GM13977 (cell line): ENCODE measurements at regions not wholly inside any gene's neighbourhood (a gene's known extent, or its start where the extent isn't known, plus 50 kb on each side); places are given as distances from the start of the nearest gene placed in this dataset.
"Not testable (repeated sequence)": the region's sequence is repeated elsewhere in the genome, so short reads cannot be mapped to it uniquely, and the experiment has no call there.

ENCODE experiments used
- DNase-seq: peaks from one replicate; pipeline ENCODE4 v3.0.0; 2012; ENCODE audit warnings: low spot score
- CTCF ChIP-seq: IDR thresholded peaks from 2 replicates; pipeline ENCODE4 v1.5.1; 2012; ENCODE audit warnings: mild to moderate bottlenecking, control low read depth; ENCODE audit not compliant: insufficient read depth; ENCODE audit errors: extremely low read depth, missing control alignments
- in situ Hi-C: fragments of 300-500 bp; cut with MboI; formaldehyde crosslinking; loops from one replicate; pipeline ENCODE4 v1.12.0; 2022; ENCODE audit warnings: low sequenced_read_pairs, low pct_unique_long_range_greater_than_20kb, mixed read lengths, inconsistent platforms; ENCODE audit not compliant: unreplicated experiment

GRCh38 chr6:19214231-19214630, 622.9 kb upstream of the ID4 start:
- no peak for DNase-seq
- no peak for TF ChIP-seq CTCF
- in situ Hi-C loops: no loop called here

GRCh38 chr6:19219931-19220330, 617.2 kb upstream of the ID4 start:
- TF ChIP-seq CTCF: no peak
- no peak for DNase-seq
- in situ Hi-C loops: no loop called here

- in situ Hi-C loops: no loop called here
- DNase-seq: no peak
- TF ChIP-seq CTCF: no peak
Observed at GRCh38 chr6:19231878-19232561, 605.1 kb upstream of the ID4 start.

GRCh38 chr6:19245656-19246055, 591.5 kb upstream of the ID4 start:
- DNase-seq: no peak
- in situ Hi-C loops: no loop called here
- TF ChIP-seq CTCF: no peak

- DNase-seq, in situ Hi-C loops: not testable (repeated sequence)
Observed at GRCh38 chr6:19247181-19247580, 590.0 kb upstream of the ID4 start.

GRCh38 chr6:19256123-19256522, 581.0 kb upstream of the ID4 start:
- DNase-seq, in situ Hi-C loops: not testable (repeated sequence)

- TF ChIP-seq CTCF: no peak
- no peak for DNase-seq
- in situ Hi-C loops: no loop called here
Observed at GRCh38 chr6:19261642-19262041, 575.5 kb upstream of the ID4 start.

GRCh38 chr6:19268117-19268516, 569.1 kb upstream of the ID4 start:
- TF ChIP-seq CTCF: no peak
- in situ Hi-C loops: no loop called here
- DNase-seq: no peak
